ENCODE measurements at regions not wholly inside any gene's neighbourhood (a gene's known extent, or its start where the extent isn't known, plus 50 kb on each side); places are given as distances from the start of the nearest gene placed in this dataset.

- no peaks in the 10 kb centered on the region for H3K4me1 Mint-ChIP-seq (ENCODE audit: low read depth)
- no peak for DNase-seq (ENCODE audit: low spot score)
- H3K4me3 Mint-ChIP-seq (ENCODE audit: low read depth): no peak overlapping the region
- intact Hi-C loops (cut with micrococcal nuclease): no loop called here
- no peaks in the 10 kb centered on the region for H3K36me3 Mint-ChIP-seq (ENCODE audit: low read depth)
- no peaks in the 10 kb centered on the region for H3K9me3 Mint-ChIP-seq
- H3K27ac Mint-ChIP-seq: no peak overlapping the region
- peaks cover 16% of the 10 kb centered on the region for H3K27me3 Mint-ChIP-seq (ENCODE audit: low read depth)
Measured at GRCh38 chr5:171633776-171634470, 151.7 kb upstream of the SMIM23 start.

DNA sequence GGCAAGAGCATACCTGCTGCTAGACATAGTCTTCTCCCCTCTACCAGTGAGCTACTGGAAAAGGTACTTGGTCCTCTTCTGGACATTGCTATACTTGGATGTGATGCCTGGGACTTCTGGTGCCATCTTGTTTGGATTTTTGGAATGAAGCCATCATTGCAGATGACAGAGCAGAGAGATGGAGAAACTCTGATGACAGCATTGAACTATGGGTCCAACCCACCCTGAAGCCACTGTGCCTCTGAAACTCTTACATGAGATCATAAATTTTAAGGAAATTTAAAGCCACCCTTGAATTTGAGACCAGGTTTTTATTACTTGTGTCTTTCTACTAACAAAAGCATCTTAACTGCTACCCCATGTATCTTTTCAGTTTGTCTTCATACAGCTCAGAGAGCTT, 151.1 kb upstream of the SMIM23 start:
- no peaks in the 10 kb centered on the region for H3K9me3 Mint-ChIP-seq
- H3K4me3 Mint-ChIP-seq (ENCODE audit: low read depth): no peak overlapping the region
- no peak overlapping the region for H3K27ac Mint-ChIP-seq
- no peaks in the 10 kb centered on the region for H3K4me1 Mint-ChIP-seq (ENCODE audit: low read depth)
- H3K27me3 Mint-ChIP-seq (ENCODE audit: low read depth): peaks cover 16% of the 10 kb centered on the region
- no peak for DNase-seq (ENCODE audit: low spot score)
- intact Hi-C loops (cut with micrococcal nuclease): no loop called here
- no peaks in the 10 kb centered on the region for H3K36me3 Mint-ChIP-seq (ENCODE audit: low read depth)

DNA sequence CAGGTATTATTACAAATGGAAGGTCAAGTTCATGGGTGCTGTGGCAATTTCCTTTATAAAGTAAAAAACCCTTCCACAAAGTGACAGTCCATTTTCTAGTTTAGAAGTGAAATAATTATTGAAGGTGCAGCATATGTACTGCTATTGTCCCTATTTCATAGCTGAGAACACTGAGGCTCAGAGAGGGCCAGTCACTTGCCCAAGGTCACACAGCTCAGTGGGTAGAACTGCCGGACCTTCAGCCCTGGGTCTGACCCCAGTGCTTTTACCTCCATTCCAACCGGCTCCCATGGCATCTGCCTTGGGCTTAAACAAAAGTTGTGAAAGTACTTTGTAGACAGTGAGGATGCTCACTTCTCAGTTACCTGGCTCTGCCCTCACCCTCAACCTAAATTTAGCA, 150.6 kb upstream of the SMIM23 start:
- DNase-seq (ENCODE audit: low spot score): no peak
- intact Hi-C loops (cut with micrococcal nuclease): no loop called here
- H3K4me3 Mint-ChIP-seq (ENCODE audit: low read depth): no peak overlapping the region
- H3K27me3 Mint-ChIP-seq (ENCODE audit: low read depth): peaks cover 16% of the 10 kb centered on the region
- H3K4me1 Mint-ChIP-seq (ENCODE audit: low read depth): no peaks in the 10 kb centered on the region
- no peaks in the 10 kb centered on the region for H3K9me3 Mint-ChIP-seq
- no peak overlapping the region for H3K27ac Mint-ChIP-seq
- H3K36me3 Mint-ChIP-seq (ENCODE audit: low read depth): no peaks in the 10 kb centered on the region

DNA sequence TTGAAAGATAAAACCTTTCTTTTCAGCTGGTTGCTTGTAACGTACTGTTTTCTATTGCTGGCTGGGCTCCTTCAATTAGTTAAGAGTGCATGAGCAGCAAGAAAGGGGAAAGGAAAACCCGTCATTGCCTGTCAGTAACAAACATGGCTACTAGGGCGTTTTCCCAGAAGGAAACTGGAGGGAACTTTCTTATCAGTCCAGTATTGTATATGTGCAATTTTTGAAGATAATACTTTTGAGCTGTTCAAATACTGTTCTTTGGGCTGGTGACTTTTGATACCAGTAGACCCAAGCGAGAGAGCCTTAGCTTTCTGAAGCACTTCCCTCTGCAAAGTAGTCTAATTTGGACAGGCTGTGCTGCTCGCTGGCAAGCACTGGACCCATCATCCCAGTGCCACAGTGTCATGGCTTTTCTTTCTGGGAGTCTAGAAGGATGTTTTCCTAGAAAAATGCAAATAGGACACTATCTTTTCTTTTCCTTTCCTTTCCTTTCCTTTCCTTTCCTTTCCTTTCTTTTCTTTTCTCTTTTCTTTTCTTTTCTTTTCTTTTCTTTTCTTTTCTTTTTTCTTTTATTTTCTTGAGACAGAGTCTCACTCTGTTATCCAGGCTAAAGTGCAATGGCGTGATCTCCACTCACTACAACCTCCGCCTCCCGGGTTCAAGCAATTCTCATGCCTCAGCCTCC, 149.9 kb upstream of the SMIM23 start:
- DNase-seq (ENCODE audit: low spot score): no peak
- no peak overlapping the region for H3K4me3 Mint-ChIP-seq (ENCODE audit: low read depth)
- H3K9me3 Mint-ChIP-seq: no peaks in the 10 kb centered on the region
- H3K36me3 Mint-ChIP-seq (ENCODE audit: low read depth): no peaks in the 10 kb centered on the region
- H3K27ac Mint-ChIP-seq: no peak overlapping the region
- H3K4me1 Mint-ChIP-seq (ENCODE audit: low read depth): no peaks in the 10 kb centered on the region
- peaks cover 14% of the 10 kb centered on the region for H3K27me3 Mint-ChIP-seq (ENCODE audit: low read depth)
- intact Hi-C loops (cut with micrococcal nuclease): no loop called here

- H3K9me3 Mint-ChIP-seq: no peaks in the 10 kb centered on the region
Measured at GRCh38 chr5:171637811-171638210, 147.8 kb upstream of the SMIM23 start.

DNA sequence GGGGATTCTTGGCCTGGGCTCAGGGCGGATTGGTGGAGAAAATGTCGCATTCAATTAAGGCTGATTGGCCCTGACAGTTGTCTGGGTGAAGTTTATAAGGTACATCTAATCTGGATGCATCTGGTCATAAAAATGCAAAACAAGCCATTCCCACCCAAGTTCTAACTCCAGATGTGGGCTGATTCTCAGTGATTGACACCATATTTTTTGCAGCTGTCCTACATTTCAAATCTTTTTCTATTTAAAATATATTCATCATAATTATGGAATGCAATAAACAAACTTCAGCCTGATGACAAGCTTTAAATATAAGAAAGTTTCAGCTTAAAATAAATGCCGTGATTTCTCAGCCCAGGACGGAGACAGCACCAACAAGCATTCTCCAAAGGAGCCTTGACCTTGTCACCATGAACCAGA, 146.4 kb upstream of the SMIM23 start:
- intact Hi-C loops (cut with micrococcal nuclease): no loop called here
- H3K9me3 Mint-ChIP-seq: no peaks in the 10 kb centered on the region
- peaks cover 5% of the 10 kb centered on the region for H3K27me3 Mint-ChIP-seq (ENCODE audit: low read depth)

More at GRCh38 chr5:171637811-171638210, 147.8 kb upstream of the SMIM23 start:
- no peak for DNase-seq (ENCODE audit: low spot score)
- Mint-ChIP-seq H3K4me3 (ENCODE audit: low read depth) (no peak overlapping the region), H3K4me1 (ENCODE audit: low read depth) (no peaks in the 10 kb centered on the region), H3K36me3 (ENCODE audit: low read depth) (no peaks in the 10 kb centered on the region), H3K27me3 (ENCODE audit: low read depth) (peaks cover 7% of the 10 kb centered on the region), H3K27ac (no peak overlapping the region)
- intact Hi-C loops (cut with micrococcal nuclease): no loop called here

DNA sequence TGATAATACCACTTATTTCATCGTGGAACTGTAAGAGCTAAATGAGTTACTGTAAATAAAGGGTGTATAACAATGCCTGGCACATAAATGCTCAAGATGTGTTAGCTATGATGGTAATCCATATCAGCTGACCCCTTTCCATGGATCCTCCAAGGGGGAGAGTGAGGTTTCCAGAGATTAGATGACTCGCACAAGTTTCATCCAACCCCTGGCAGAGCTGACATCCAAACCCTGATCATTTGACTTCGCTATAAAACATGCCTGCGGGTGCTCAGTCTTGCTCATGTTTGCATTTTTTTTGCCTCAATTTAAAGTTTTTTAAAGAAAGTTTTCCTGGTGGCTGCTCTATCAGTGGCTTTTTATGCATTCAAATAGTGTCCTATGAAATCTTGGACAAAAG, 145.7 kb upstream of the SMIM23 start:
- Mint-ChIP-seq H3K27me3 (ENCODE audit: low read depth) (peaks cover 3% of the 10 kb centered on the region), H3K27ac (no peak overlapping the region), H3K36me3 (ENCODE audit: low read depth) (no peaks in the 10 kb centered on the region), H3K4me1 (ENCODE audit: low read depth) (no peaks in the 10 kb centered on the region), H3K4me3 (ENCODE audit: low read depth) (no peak overlapping the region), H3K9me3 (no peaks in the 10 kb centered on the region)
- intact Hi-C loops (cut with micrococcal nuclease): no loop called here
- no peak for DNase-seq (ENCODE audit: low spot score)

More for the DNA sequence above, 146.4 kb upstream of the SMIM23 start:
- no peak for DNase-seq (ENCODE audit: low spot score)
- H3K36me3 Mint-ChIP-seq (ENCODE audit: low read depth): no peaks in the 10 kb centered on the region
- H3K27ac Mint-ChIP-seq: no peak overlapping the region
- H3K4me1 Mint-ChIP-seq (ENCODE audit: low read depth): no peaks in the 10 kb centered on the region
- no peak overlapping the region for H3K4me3 Mint-ChIP-seq (ENCODE audit: low read depth)

DNA sequence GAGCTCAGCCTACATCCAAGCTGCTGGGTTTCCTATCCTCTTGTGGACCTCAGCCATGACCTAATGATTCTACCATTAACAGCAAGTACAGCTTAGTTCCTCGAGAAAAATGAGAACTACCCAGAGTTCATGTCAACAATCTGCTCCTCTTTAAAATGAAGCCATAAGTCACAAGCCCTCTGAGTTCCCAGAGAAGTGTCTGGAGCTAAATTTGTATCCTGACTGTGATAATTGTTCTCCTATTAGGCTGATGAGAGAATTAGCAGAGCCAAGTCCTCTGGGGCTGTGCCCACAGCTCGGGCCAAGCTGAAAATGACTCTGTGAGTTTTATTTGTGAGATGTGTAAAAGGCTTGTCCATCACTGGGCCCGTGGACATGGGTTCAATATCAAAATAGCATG, 145.1 kb upstream of the SMIM23 start:
- Mint-ChIP-seq H3K9me3 (no peaks in the 10 kb centered on the region), H3K4me1 (ENCODE audit: low read depth) (no peaks in the 10 kb centered on the region), H3K36me3 (ENCODE audit: low read depth) (no peaks in the 10 kb centered on the region), H3K4me3 (ENCODE audit: low read depth) (no peak overlapping the region), H3K27ac (no peak overlapping the region), H3K27me3 (ENCODE audit: low read depth) (peaks cover 3% of the 10 kb centered on the region)
- intact Hi-C loops (cut with micrococcal nuclease): no loop called here
- no peak for DNase-seq (ENCODE audit: low spot score)

DNA sequence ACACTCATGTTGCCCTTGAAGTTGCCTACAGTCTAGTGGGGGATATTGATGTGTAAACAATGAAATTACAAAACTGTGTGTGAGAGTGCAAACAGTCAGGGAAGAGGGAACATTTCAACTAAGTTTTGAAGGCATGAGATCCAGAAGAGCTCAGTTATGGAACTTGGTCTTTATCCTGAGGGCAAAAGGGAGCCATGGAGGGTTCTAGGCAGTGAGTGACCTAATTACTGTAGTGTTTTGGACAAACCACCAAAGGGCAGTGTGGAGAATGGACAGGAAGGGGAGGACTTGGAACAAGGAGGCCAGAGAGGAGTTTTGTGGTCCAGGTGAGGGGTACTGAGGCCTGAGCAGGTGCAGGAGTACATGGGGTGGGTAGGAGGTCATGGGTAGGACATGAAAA, 143.7 kb upstream of the SMIM23 start:
- Mint-ChIP-seq H3K27me3 (ENCODE audit: low read depth) (peaks cover 3% of the 10 kb centered on the region), H3K27ac (no peak overlapping the region), H3K9me3 (no peaks in the 10 kb centered on the region), H3K4me3 (ENCODE audit: low read depth) (no peak overlapping the region), H3K36me3 (ENCODE audit: low read depth) (no peaks in the 10 kb centered on the region), H3K4me1 (ENCODE audit: low read depth) (no peaks in the 10 kb centered on the region)
- intact Hi-C loops (cut with micrococcal nuclease): no loop called here
- no peak for DNase-seq (ENCODE audit: low spot score)

- H3K4me3 Mint-ChIP-seq (ENCODE audit: low read depth): no peak overlapping the region
- no peak overlapping the region for H3K27ac Mint-ChIP-seq
- intact Hi-C loops (cut with micrococcal nuclease): no loop called here
- H3K27me3 Mint-ChIP-seq (ENCODE audit: low read depth): peaks cover 3% of the 10 kb centered on the region
- H3K4me1 Mint-ChIP-seq (ENCODE audit: low read depth): peaks cover under 1% of the 10 kb centered on the region
- no peaks in the 10 kb centered on the region for H3K36me3 Mint-ChIP-seq (ENCODE audit: low read depth)
- no peaks in the 10 kb centered on the region for H3K9me3 Mint-ChIP-seq
- no peak for DNase-seq (ENCODE audit: low spot score)
Measured at GRCh38 chr5:171642894-171643293, 142.7 kb upstream of the SMIM23 start.

DNA sequence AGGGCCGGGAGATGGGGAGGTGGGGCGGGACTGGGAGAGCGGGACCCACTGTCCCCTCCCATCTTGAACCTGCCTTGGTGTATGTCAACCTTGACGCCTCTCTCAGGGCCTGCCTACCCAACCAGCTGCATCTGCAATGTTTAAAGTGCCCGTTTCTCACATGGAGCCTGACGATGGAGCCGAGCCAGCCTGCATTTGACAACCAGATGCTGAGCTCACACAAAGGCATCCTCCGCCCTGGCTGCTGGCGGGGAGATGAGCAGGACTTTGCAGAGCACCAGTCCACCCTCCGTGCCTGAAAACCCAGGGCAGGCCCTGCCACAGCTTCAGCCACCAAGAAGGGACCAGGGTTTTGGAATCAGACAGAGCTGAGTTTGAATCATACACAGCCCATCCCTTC, 141.1 kb upstream of the SMIM23 start:
- Mint-ChIP-seq H3K4me1 (ENCODE audit: low read depth) (peaks cover 3% of the 10 kb centered on the region), H3K36me3 (ENCODE audit: low read depth) (no peaks in the 10 kb centered on the region), H3K4me3 (ENCODE audit: low read depth) (no peak overlapping the region), H3K9me3 (no peaks in the 10 kb centered on the region), H3K27ac (no peak overlapping the region), H3K27me3 (ENCODE audit: low read depth) (peaks cover 5% of the 10 kb centered on the region)
- intact Hi-C loops (cut with micrococcal nuclease): no loop called here
- DNase-seq (ENCODE audit: low spot score): no peak

DNA sequence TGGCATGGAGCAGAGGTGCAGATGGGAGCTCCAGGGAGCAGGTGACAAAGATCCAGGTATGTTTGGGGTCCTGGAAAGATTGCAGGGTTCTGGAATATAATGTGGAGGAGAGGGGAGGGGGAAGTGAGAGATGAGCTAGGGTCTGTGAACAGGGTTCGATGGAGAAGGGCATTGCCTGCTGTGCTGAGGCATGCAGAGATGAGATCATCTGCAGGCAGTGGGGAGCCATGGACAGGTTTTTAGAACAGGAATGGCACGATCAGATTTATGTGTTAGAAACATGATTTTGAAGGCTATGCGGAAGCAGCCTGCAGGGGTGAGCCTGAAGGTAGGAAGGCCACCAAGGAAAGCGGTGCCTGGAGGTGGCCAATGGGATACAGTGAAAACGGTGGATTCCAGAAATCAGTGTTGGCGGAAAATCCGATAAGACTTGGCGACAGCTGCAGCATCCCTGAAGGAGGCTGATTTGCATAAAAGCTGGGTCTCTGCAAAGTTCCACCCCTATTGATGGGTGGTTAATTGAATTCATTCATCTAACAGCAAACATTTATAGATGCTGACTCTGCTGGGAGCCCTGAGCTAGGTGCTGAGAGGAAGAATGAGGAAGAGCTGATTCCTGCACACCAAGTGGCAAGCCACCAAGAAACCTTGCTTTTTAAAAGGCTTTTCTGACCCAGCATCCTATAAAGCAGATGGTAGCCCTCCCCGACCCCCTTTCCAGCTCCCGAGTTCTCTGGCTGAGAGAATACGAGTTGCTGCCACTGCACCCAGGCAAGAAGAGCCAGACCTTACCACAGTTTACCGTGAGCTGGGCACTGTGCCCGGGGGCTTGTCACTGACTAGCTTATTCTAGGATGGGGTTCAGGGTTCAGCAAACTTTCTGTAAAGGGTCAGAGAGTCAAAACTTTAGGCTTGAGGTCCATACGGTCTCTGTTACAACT, 139.2 kb upstream of the SMIM23 start:
- Mint-ChIP-seq H3K36me3 (ENCODE audit: low read depth) (no peaks in the 10 kb centered on the region), H3K27me3 (ENCODE audit: low read depth) (peaks cover 5% of the 10 kb centered on the region), H3K4me3 (ENCODE audit: low read depth) (no peak overlapping the region), H3K9me3 (no peaks in the 10 kb centered on the region), H3K4me1 (ENCODE audit: low read depth) (peaks cover 3% of the 10 kb centered on the region), H3K27ac (no peak overlapping the region)
- no peak for DNase-seq (ENCODE audit: low spot score)
- intact Hi-C loops (cut with micrococcal nuclease): no loop called here

Data from activated T-helper 2 cell treated with anti-CD3 and anti-CD28 coated beads, Interferon-gamma antibody, Interleukin-2, Interleukin-4, amounts not matched to agents 10 μg/mL and 5 μg/mL and 100 μg/mL, durations not matched to agents 14 hours and 24 hours and 36 hours (primary cell).